ENCODE measurements at regions not wholly inside any gene's neighbourhood (a gene's known extent, or its start where the extent isn't known, plus 50 kb on each side); places are given as distances from the start of the nearest gene placed in this dataset.
A peak's percentile ranks its signal among the peaks of the same experiment; 100 is the strongest.

GRCh38 chr5:67612961-67613360, 416.4 kb upstream of the CD180 start:
- no peak for DNase-seq

GRCh38 chr5:67610186-67610912, 413.8 kb upstream of the CD180 start:
- DNase-seq: no peak

GRCh38 chr5:67607958-67608357, 411.4 kb upstream of the CD180 start:
- DNase-seq: no peak

DNA sequence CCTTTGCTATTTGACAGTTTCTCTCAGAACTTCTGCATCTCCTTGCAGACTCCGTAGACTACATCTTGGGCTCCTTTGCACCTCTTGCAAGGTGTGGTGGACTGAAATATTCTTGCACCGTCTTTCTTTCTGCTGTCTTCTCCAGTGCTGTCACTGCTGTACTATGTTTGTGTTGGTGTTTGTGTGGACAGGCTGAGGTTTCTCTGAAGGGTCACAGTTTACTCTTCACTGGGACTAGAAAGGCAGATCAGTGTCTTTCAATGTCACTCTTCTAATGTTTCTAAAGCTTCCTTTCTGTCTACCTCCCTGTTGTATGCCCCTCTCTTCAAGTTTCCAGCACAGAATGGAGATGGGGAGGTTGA, 410.0 kb upstream of the CD180 start:
- no peak for DNase-seq

- no peak for DNase-seq
These were observed 409.4 kb upstream of the CD180 start for GRCh38 chr5:67605730-67606585.

GRCh38 chr5:67591491-67591890, 394.9 kb upstream of the CD180 start:
- DNase-seq: no peak

DNA sequence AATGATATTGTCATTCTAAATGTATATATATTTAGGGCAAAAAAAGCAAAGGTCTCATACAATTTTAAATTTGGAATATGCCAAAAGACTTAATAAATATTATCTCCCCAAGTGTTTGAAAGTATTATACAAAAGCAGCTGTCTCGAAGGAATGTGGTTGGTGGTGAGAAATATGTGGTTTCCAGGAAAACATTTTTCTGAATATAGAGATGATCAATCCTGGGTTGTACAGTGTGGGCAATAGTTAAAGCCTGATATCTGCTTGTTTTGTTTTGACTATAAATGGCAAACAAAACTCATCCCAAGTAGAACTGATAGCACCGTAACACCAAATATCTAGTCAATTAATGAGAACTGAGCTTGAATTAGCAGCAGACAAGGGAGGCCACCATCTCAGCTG, 391.8 kb upstream of the CD180 start:
- DNase-seq: no peak

- DNase-seq: peak; percentile 18 to 44
These were observed 384.6 kb upstream of the CD180 start for GRCh38 chr5:67581203-67581602.

- no peak for DNase-seq
These were observed 381.4 kb upstream of the CD180 start for GRCh38 chr5:67578011-67578410.

DNA sequence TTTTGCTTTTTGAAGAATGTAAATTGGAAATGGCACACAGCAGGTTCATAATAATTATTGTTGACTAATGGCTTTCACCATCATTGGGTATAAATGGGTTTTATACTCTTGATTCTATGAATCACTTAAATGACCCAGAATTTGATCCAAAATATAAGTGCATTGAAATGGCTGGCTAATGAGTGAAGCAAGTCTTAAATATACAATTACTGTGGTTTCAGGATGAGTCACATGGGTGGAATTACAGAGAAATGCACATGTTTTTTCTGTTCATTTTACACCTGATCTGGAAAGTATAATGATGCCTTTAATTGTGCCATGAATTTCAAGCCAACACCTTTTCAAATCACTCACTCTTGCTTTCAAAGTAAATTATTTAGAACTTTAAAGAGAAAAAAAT, 380.8 kb upstream of the CD180 start:
- DNase-seq: no peak

- no peak for DNase-seq
These were observed 379.5 kb upstream of the CD180 start for GRCh38 chr5:67576112-67576511.

DNA sequence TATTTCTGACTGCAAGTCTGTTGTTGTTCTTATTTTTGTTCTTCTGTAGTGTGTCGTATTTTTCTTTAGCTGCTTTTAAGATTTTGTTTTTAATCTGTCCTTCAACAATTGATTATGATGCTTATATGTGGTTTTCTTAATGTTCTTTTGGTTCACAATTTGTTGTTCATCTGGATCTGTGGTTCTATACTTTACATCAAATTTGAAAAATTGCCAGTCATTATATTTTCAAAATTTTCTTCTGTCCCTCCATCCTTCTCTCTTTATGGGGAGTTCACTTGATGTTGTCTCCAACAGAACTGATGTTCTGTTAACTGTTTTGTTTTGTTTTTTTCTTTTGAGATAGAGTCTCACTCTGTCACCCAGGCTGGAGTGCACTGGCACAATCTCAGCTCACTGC, 378.5 kb upstream of the CD180 start:
- DNase-seq: no peak

DNA sequence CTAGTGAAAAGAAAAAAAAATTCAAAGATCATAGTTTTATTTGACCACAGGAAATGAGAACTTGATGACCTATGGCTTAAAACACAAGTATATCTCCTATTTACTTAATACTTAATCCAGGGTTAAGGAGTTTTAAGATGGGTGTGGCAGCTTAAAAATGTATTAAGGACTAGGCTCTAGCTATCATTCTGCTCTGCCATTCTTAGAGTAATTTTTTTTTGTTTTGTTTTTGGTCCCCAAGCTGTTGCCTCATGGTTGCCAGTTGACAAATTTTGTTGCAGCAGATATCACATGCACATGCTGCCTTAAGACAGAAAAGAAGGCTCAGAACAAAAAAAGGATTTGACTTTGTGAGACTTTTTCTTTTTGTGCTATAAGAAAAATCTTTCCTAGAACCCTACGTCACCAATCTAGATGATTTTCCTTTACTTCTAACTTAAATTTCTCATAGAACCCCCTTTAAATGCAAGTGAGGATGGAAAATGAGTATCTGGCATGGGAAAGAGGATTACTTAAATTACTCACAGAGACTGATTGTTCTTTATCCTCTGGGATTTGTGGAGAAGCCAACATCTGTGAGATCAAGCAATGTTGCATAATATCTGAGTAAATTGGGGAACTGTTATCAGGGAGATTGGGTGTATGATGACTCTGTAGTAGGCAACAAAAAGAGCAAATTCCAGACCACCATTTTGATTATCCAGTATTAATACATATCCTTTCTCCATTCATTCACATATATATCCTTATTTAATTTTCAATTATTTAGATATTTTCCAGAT, 364.7 kb upstream of the CD180 start:
- DNase-seq: no peak

DNA sequence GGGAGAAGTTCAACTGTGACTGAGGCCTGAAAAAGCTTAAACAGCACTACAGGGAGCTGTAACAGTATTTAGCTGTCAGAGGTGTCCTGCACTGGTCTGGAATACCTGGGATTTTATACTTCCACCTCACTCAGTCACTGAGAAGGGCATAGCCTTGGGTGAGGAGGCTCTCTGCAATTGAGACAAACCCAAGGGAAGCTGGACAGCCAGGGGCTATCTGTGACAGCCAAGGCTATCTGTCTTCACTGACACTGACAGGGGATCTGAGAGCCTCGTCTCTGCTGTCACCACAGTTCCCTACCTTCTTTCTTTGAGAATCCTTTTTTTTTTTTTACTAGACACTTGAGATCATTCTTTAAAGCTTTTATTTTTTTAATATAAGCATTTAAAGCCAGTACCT, 356.2 kb upstream of the CD180 start:
- no peak for DNase-seq

- no peak for DNase-seq
These were observed 353.3 kb upstream of the CD180 start for GRCh38 chr5:67549947-67550346.

GRCh38 chr5:67549296-67549618, 352.7 kb upstream of the CD180 start:
- DNase-seq: no peak

DNA sequence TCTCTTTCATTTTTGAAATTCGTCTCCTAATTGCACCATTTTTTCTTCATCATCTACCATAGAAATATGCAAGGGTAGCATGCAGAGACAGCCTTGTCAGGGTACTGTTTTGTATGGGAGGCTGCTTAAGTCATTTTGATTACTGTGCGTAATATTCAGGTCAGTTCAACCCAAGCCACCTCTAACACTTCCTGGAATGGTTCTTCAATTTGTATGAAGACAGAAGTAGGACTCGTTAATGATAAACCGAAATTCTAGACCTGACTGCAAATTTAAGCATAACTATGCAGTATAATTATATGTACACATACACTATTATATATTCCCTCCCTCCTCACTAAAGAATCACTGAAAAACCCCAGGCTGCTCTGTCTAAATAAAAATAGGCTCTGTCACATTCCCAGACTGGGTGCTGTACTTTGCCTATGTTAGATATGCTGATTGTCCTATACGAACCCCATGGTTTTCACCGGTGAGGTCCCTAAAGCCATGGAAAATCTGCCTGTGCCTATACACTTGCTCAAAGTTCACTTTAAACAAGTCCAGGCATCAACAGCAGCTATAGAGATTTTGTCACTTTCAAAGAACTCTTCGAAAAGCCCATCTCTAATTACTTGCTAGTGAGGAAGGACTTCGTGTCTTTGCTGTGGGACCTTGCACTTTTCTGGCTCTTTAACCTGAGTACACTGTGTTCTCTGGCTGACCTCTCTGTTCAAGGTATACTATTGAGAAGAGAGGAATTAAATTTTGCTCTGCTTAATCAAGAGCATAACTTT, 352.1 kb upstream of the CD180 start:
- no peak for DNase-seq

- no peak for DNase-seq
These were observed 351.1 kb upstream of the CD180 start for GRCh38 chr5:67547682-67548081.

DNA sequence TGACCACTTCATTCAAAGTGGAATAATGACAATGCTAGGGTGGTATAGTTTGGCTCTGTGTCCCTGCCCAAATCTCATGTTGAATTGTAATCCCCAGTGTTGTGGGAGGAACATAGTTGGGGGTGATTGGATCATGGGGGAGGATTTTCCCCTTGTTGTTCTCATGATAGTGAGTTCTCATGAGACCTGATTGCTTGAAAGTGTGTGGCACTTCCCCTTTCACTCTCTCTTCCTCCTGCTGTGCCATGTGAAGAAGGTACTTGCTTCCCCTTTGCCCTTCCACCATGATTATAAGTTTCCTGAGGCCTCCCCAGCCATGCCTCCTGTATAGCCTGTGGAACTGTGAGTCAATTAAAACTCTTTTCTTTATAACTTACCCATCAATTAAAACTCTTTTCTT, 348.3 kb upstream of the CD180 start:
- DNase-seq: peak; percentile 10 to 32

GRCh38 chr5:67543720-67544270, 347.2 kb upstream of the CD180 start:
- DNase-seq: no peak

DNA sequence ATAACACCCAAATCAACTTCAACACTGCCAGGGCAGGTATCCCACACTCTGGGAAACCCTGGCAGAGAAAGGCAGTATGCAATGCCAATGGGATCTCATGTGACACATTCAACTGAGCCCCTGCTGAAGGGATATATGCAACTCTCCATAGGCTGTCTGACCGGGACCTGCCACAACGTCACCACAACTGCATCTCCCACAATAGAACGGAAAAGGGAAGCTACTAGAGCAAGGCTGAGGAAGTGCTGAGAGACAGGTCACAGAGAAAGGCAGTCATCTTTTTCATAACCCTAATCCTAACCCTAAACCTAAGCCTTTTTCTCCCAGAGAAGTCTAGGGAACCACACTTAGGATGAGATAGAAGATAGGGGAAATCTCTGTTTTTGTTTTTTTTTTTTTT, 345.9 kb upstream of the CD180 start:
- DNase-seq: peak; percentile 26 to 46

GRCh38 chr5:67541875-67542274, 345.3 kb upstream of the CD180 start:
- no peak for DNase-seq
